ENCODE measurements at regions not wholly inside any gene's neighbourhood (a gene's known extent, or its start where the extent isn't known, plus 50 kb on each side); places are given as distances from the start of the nearest gene placed in this dataset.
A peak's percentile ranks its signal among the peaks of the same experiment; 100 is the strongest.

DNA sequence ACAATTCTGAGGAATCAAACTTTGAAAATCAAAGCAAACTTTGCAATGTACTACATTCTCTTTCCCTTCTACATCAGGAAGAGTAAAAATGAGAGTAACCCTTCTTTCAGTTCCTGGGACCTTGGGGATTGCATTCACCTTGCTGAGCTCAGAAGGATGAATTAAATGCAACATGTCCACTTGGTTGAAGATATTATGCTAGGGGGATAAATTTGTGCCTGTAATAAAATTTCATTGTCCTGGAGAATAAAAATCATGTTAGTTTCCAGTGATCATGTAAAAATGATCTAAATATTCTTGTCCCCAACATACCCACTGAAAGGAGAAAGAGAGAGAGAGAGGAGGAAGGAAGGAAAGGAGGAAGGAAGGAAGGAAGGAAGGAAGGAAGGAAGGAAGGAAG lies 587.1 kb upstream of the NEGR1 start:
- Histone ChIP-seq H3K4me1 (ENCODE audit: control insufficient read depth, insufficient read depth, low read length, poor library complexity, severe bottlenecking) (no peaks in the 10 kb centered on the region), H3K9me3 (ENCODE audit: control insufficient read depth, low read length) (no peaks in the 10 kb centered on the region), H3K4me3 (ENCODE audit: extremely low read depth, insufficient read depth, low read length, poor library complexity, severe bottlenecking) (no peak overlapping the region), H3K27ac (ENCODE audit: low read depth, low read length, severe bottlenecking) (no peak overlapping the region), H3K36me3 (ENCODE audit: control insufficient read depth, insufficient read depth, low read length) (no peaks in the 10 kb centered on the region)

DNA sequence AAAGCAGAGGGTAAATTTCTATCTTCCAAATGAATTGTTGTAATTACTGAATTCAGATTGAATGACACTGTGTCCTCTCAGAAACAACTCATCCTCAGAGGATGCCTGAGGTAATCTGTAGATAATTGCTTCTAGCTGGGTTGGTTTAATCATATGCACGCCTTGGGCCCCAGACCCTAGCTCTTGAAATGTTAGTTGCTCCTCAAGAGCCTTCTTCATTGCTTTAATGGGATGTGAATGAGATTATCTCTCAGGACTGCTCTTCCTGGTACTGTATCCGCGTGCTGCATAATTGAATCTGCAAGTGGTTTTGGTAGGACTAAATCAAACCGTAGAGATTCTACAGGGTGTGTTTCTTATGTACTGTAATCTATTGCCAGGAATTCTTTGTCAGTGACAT lies 569.3 kb upstream of the NEGR1 start:
- no peaks in the 10 kb centered on the region for H3K9me3 ChIP-seq (ENCODE audit: control insufficient read depth, low read length)
- H3K4me1 ChIP-seq (ENCODE audit: control insufficient read depth, insufficient read depth, low read length, poor library complexity, severe bottlenecking) = no peaks in the 10 kb centered on the region
- H3K4me3 ChIP-seq (ENCODE audit: extremely low read depth, insufficient read depth, low read length, poor library complexity, severe bottlenecking) = no peak overlapping the region
- 50 to 100% methylated on average over 1 to 3 of the region's 4 CpGs for WGBS, 2 experiments (ENCODE audit: insufficient coverage in 2 of 2)
- H3K27ac ChIP-seq (ENCODE audit: low read depth, low read length, severe bottlenecking) = no peak overlapping the region
- H3K36me3 ChIP-seq (ENCODE audit: control insufficient read depth, insufficient read depth, low read length) = no peaks in the 10 kb centered on the region

DNA sequence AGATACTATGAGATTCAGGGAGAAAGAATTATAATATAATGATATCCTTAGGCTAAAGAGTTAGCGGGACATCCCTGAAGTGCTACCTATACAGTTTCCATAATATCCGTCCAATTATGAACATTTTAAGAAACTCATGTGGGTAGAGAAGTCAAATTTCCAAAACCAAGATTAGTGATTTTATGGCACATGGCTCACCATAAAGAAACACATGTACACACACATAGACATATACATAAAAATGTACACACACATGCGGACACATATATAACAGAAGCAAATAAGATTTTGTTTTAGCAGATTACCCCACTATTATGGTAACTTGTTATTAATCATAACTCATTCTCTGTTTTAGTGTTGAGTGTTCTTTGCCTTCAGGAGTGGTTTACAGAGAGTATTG lies 566.7 kb upstream of the NEGR1 start:
- Histone ChIP-seq H3K27ac (ENCODE audit: low read depth, low read length, severe bottlenecking) (no peak overlapping the region), H3K4me1 (ENCODE audit: control insufficient read depth, insufficient read depth, low read length, poor library complexity, severe bottlenecking) (no peaks in the 10 kb centered on the region), H3K9me3 (ENCODE audit: control insufficient read depth, low read length) (no peaks in the 10 kb centered on the region), H3K4me3 (ENCODE audit: extremely low read depth, insufficient read depth, low read length, poor library complexity, severe bottlenecking) (no peak overlapping the region), H3K36me3 (ENCODE audit: control insufficient read depth, insufficient read depth, low read length) (no peaks in the 10 kb centered on the region)
- WGBS, 2 experiments (ENCODE audit: insufficient coverage in 2 of 2) = no CpG with 5 or more reads among the region's 3 CpGs

DNA sequence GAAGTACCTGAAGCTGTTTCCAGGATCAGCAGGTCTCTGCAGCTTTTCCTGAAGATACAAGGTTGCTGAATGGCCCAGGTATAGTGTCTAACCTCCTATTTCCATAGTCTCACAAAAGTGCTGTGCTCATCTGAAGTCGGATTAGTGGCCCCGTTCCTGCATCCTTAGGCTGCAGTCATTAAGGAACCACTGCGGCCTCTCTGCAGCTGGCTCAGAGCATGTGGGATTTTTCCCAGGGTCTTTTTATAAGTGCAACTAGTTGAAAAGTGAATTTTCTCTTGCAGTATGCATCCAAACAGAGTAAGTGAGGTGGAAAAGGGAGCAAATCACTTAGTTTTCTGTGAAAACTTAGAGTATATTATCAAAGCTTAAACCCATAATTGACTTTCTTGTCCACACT lies 565.3 kb upstream of the NEGR1 start:
- Histone ChIP-seq H3K4me1 (ENCODE audit: control insufficient read depth, insufficient read depth, low read length, poor library complexity, severe bottlenecking) (no peaks in the 10 kb centered on the region), H3K36me3 (ENCODE audit: control insufficient read depth, insufficient read depth, low read length) (no peaks in the 10 kb centered on the region), H3K27ac (ENCODE audit: low read depth, low read length, severe bottlenecking) (peak overlapping the region; percentile 36), H3K9me3 (ENCODE audit: control insufficient read depth, low read length) (no peaks in the 10 kb centered on the region), H3K4me3 (ENCODE audit: extremely low read depth, insufficient read depth, low read length, poor library complexity, severe bottlenecking) (no peak overlapping the region)
- WGBS, 2 experiments (ENCODE audit: insufficient coverage in 2 of 2) = 63 to 86% methylated on average over 2 of the region's 3 CpGs

DNA sequence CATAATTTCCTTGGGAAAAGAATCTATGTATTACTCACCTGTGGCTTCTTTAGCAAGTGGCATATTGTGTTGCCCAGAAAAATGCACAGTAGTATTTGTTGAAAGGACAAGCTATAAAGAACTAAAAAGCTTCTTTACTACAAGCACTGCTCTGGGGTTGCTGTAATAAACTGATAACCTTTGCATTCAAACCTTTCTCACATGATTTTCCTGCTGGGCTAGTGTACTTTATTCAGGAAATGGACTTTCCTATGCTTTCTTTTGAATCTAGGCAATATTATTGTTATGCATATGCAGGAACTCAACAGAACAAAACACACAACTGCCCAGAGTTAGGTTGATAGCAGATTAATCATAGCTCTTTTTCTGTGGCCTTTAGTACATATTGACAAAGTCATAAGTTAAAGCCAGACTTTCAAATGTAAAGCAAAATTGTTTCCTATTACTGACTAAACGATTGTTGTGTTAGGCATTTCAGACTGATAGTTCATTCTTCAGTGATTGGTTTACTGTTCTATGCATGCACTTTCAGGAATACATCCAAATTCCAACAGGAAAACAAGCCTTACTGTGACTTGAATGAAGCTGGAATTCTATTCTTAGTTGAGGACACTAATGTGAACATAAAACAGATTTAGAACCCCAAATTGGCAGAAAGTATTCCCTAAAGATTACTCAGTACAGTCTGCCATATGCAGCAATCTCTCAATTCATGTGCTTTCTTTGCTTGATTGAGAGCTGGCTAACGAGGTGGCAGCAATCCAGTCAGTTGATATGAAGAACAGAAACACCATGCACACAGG lies 564.3 kb upstream of the NEGR1 start:
- no peaks in the 10 kb centered on the region for H3K4me1 ChIP-seq (ENCODE audit: control insufficient read depth, insufficient read depth, low read length, poor library complexity, severe bottlenecking)
- no peak overlapping the region for H3K27ac ChIP-seq (ENCODE audit: low read depth, low read length, severe bottlenecking)
- no peaks in the 10 kb centered on the region for H3K36me3 ChIP-seq (ENCODE audit: control insufficient read depth, insufficient read depth, low read length)
- H3K4me3 ChIP-seq (ENCODE audit: extremely low read depth, insufficient read depth, low read length, poor library complexity, severe bottlenecking) = no peak overlapping the region
- no CpG with 5 or more reads among the region's 2 CpGs for WGBS, 2 experiments (ENCODE audit: insufficient coverage in 2 of 2)
- H3K9me3 ChIP-seq (ENCODE audit: control insufficient read depth, low read length) = no peaks in the 10 kb centered on the region

DNA sequence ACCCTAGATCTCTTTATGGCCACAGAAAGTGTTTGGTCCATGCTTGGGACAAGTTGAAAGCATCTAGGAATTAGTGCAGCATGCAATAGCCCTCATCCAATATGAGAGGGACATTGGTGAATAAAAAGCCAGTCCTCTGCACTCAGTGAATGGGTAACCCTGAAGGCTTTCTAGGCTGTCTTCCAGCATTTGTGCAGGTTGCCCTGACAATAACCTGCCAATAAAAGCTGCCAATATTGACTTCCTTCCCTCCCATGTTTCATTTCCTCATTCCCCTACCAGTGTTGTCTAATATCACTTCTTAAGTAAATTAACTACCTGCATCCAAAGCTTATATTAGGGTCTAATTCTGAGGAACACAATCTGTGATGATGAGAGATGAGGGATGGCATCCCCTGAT lies 563.6 kb upstream of the NEGR1 start:
- Histone ChIP-seq H3K9me3 (ENCODE audit: control insufficient read depth, low read length) (no peaks in the 10 kb centered on the region), H3K27ac (ENCODE audit: low read depth, low read length, severe bottlenecking) (no peak overlapping the region), H3K4me3 (ENCODE audit: extremely low read depth, insufficient read depth, low read length, poor library complexity, severe bottlenecking) (no peak overlapping the region), H3K36me3 (ENCODE audit: control insufficient read depth, insufficient read depth, low read length) (no peaks in the 10 kb centered on the region), H3K4me1 (ENCODE audit: control insufficient read depth, insufficient read depth, low read length, poor library complexity, severe bottlenecking) (no peaks in the 10 kb centered on the region)

DNA sequence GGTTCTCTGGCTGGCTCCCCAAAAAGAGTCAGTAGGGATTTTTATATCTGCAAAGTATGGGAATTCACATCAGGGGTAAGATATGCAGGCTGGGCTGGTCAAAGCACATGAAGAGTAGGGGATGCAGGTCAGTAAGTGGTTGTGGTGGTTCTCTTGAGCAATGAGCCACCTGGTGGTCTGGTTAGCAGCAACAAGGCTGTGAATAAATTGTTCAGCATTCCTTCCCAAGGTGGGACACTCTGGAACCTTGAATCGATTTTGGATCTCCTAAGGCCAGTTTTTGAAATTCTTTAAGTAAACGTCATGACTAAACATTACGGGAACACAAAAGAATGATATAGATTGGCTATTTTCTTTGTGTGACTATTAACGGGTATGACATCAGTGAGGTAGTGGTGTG lies 563.0 kb upstream of the NEGR1 start:
- Histone ChIP-seq H3K4me1 (ENCODE audit: control insufficient read depth, insufficient read depth, low read length, poor library complexity, severe bottlenecking) (no peaks in the 10 kb centered on the region), H3K27ac (ENCODE audit: low read depth, low read length, severe bottlenecking) (no peak overlapping the region), H3K4me3 (ENCODE audit: extremely low read depth, insufficient read depth, low read length, poor library complexity, severe bottlenecking) (no peak overlapping the region), H3K36me3 (ENCODE audit: control insufficient read depth, insufficient read depth, low read length) (no peaks in the 10 kb centered on the region), H3K9me3 (ENCODE audit: control insufficient read depth, low read length) (no peaks in the 10 kb centered on the region)
- 89 to 93% methylated on average over 2 to 4 of the region's 4 CpGs for WGBS, 2 experiments (ENCODE audit: insufficient coverage in 2 of 2)

DNA sequence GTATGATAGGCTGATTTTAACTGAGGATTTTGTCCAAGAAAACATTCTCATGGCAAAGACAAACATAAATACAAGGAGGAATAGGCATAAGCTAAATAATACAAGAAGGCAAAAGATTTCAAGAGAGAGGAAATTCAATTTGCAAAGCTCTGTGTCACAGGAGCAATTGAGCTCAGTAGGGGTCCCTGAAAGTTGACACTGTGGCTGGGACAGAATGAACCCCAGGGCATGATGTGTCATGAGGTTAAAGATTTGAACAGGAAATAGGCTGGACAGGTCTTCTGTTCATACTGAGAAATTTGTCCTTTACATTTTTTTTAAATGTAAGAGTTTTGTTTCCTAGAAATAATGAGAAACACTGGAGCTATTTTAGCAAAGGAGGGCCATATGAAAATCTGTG lies 555.4 kb upstream of the NEGR1 start:
- Histone ChIP-seq H3K9me3 (ENCODE audit: control insufficient read depth, low read length) (peaks cover 4% of the 10 kb centered on the region), H3K4me3 (ENCODE audit: extremely low read depth, insufficient read depth, low read length, poor library complexity, severe bottlenecking) (no peak overlapping the region), H3K36me3 (ENCODE audit: control insufficient read depth, insufficient read depth, low read length) (no peaks in the 10 kb centered on the region), H3K27ac (ENCODE audit: low read depth, low read length, severe bottlenecking) (no peak overlapping the region), H3K4me1 (ENCODE audit: control insufficient read depth, insufficient read depth, low read length, poor library complexity, severe bottlenecking) (no peaks in the 10 kb centered on the region)

DNA sequence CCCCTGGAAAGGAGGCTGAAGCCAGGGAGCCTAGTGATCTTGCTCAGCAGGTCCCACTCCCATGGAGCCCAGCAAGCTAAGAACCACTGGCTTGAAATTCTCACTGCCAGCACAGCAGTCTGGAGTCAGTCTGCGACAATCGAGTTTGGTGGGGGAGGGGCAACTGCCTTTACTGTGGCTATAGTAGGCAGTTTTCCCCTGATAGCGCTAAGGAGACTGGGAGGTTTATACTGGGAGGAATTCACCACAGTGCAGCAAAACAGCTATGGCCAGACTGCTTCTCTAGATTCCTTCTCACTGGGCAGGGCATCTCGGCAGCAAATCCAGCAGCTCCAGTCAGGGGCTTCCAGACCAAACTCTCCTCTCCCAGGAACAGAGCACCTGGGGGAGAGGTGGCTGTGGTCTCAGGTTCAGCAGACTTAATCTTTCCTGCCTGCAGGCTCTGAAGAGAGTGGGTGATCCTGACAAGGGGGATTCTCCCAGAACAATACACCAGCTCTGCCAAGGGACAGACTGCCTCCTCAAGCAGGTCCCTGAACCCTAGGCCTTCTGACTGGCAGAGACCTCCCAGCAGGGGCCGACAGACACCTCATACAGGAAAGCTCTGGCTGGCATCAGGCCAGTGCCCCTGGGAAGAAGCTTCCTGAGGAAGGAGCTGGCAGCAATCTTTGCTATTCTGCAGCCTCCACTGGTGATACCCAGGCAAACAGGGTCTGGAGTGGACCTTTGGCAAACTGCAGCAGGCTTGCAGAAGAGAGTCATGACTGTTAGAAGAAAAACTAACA lies 548.5 kb upstream of the NEGR1 start:
- H3K9me3 ChIP-seq (ENCODE audit: control insufficient read depth, low read length) = peaks cover under 1% of the 10 kb centered on the region
- no peaks in the 10 kb centered on the region for H3K36me3 ChIP-seq (ENCODE audit: control insufficient read depth, insufficient read depth, low read length)
- H3K27ac ChIP-seq (ENCODE audit: low read depth, low read length, severe bottlenecking) = no peak overlapping the region
- H3K4me1 ChIP-seq (ENCODE audit: control insufficient read depth, insufficient read depth, low read length, poor library complexity, severe bottlenecking) = no peaks in the 10 kb centered on the region
- 56 to 57% methylated on average over 3 of the region's 5 CpGs for WGBS, 2 experiments (ENCODE audit: insufficient coverage in 2 of 2)
- H3K4me3 ChIP-seq (ENCODE audit: extremely low read depth, insufficient read depth, low read length, poor library complexity, severe bottlenecking) = no peak overlapping the region

DNA sequence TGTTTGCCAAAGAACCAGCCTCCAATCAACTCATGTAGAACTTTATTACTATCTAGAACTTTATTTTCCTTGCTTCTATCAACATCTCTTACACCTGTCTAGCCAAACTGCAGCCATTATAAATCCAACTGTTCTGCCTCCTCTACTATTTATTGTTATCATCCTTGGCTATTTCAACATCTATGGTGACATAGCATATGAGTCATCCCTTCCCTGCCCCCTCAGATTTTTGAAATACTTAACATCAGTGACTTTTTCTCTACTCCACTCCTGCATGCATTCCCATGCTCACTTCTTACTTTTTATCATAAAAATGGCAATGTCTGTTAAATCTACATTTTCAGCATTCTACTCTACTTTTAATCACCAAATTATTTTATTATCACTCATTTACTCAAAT lies 544.9 kb upstream of the NEGR1 start:
- H3K9me3 ChIP-seq (ENCODE audit: control insufficient read depth, low read length) = no peaks in the 10 kb centered on the region
- no peak overlapping the region for H3K4me3 ChIP-seq (ENCODE audit: extremely low read depth, insufficient read depth, low read length, poor library complexity, severe bottlenecking)
- H3K27ac ChIP-seq (ENCODE audit: low read depth, low read length, severe bottlenecking) = no peak overlapping the region
- no peaks in the 10 kb centered on the region for H3K4me1 ChIP-seq (ENCODE audit: control insufficient read depth, insufficient read depth, low read length, poor library complexity, severe bottlenecking)
- no peaks in the 10 kb centered on the region for H3K36me3 ChIP-seq (ENCODE audit: control insufficient read depth, insufficient read depth, low read length)

DNA sequence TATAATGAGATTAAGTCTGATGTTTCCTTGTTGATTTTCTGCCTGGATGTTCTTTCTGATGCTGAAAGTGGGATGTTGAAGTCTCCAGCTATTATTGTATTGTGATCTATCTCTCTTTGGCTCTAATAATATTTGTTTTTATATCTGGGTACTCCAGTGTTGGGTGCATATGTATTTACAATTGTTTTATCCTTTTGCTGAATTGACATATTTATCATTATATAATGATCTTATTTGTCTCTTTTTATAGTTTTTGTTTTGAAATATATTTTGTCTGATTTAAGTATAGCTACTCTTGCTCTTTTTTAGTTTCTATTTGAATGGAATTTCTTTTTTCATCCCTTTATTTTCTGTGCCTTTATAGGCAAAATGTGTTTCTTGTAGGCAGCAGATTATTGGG lies 522.2 kb upstream of the NEGR1 start:
- no peaks in the 10 kb centered on the region for H3K4me1 ChIP-seq (ENCODE audit: control insufficient read depth, insufficient read depth, low read length, poor library complexity, severe bottlenecking)
- no peak overlapping the region for H3K4me3 ChIP-seq (ENCODE audit: extremely low read depth, insufficient read depth, low read length, poor library complexity, severe bottlenecking)

More for the DNA sequence above, 522.2 kb upstream of the NEGR1 start:
- H3K27ac ChIP-seq (ENCODE audit: low read depth, low read length, severe bottlenecking) = no peak overlapping the region
- no peaks in the 10 kb centered on the region for H3K9me3 ChIP-seq (ENCODE audit: control insufficient read depth, low read length)
- no peaks in the 10 kb centered on the region for H3K36me3 ChIP-seq (ENCODE audit: control insufficient read depth, insufficient read depth, low read length)

All from mesodermal cell (in vitro differentiated cells).